Astrocyte of the cerebellum (primary cell): ENCODE measurements at regions not wholly inside any gene's neighbourhood (a gene's known extent, or its start where the extent isn't known, plus 50 kb on each side); places are given as distances from the start of the nearest gene placed in this dataset.
A peak's percentile ranks its signal among the peaks of the same experiment; 100 is the strongest.

Experiments
- DNase-seq: peaks from one replicate; pipeline ENCODE4 v3.0.0-alpha.2; 2011; ENCODE audit warnings: low read depth
- H3K4me3 ChIP-seq: 2 replicates; pipeline ENCODE4 v1.5.1; 2011; ENCODE audit warnings: mild to moderate bottlenecking, low read depth, low read length, moderate library complexity
- CTCF ChIP-seq: IDR thresholded peaks from 2 replicates; pipeline ENCODE4 v1.5.1; 2012; ENCODE audit warnings: low read length, low read depth, moderate library complexity, mild to moderate bottlenecking; ENCODE audit errors: missing control alignments
- in situ Hi-C: cut with HindIII; loops from 2 replicates; pipeline ENCODE4 v1.10.0; 2017; ENCODE audit warnings: low sequenced_read_pairs

- in situ Hi-C loops: no loop called here
- H3K4me3 ChIP-seq: no peak overlapping the region
- DNase-seq: no peak
- TF ChIP-seq CTCF: no peak
These were observed 66.8 kb downstream of the BOD1 start for GRCh38 chr5:173549644-173550043.

GRCh38 chr5:173547579-173547978, 68.9 kb downstream of the BOD1 start:
- H3K4me3 ChIP-seq: no peak overlapping the region
- in situ Hi-C loops: no loop called here
- no peak for TF ChIP-seq CTCF
- peak; percentile 16 for DNase-seq

GRCh38 chr5:173542964-173543363, 73.5 kb downstream of the BOD1 start:
- TF ChIP-seq CTCF: no peak
- no peak overlapping the region for H3K4me3 ChIP-seq
- in situ Hi-C loops: no loop called here
- no peak for DNase-seq

GRCh38 chr5:173542159-173542558, 74.3 kb downstream of the BOD1 start:
- DNase-seq: no peak
- H3K4me3 ChIP-seq: no peak overlapping the region
- in situ Hi-C loops: no loop called here
- TF ChIP-seq CTCF: no peak

- in situ Hi-C loops: no loop called here
- no peak for TF ChIP-seq CTCF
- DNase-seq: no peak
- H3K4me3 ChIP-seq: no peak overlapping the region
These were observed 77.8 kb downstream of the BOD1 start for GRCh38 chr5:173538654-173539053.

GRCh38 chr5:173538018-173538417, 78.4 kb downstream of the BOD1 start:
- in situ Hi-C loops: no loop called here
- H3K4me3 ChIP-seq: no peak overlapping the region
- no peak for TF ChIP-seq CTCF
- no peak for DNase-seq

- in situ Hi-C loops: no loop called here
- no peak for DNase-seq
- no peak for TF ChIP-seq CTCF
- no peak overlapping the region for H3K4me3 ChIP-seq
These were observed 79.2 kb downstream of the BOD1 start for GRCh38 chr5:173537228-173537627.
